IPS-NIHi7 (cell line): ENCODE measurements at regions not wholly inside any gene's neighbourhood (a gene's known extent, or its start where the extent isn't known, plus 50 kb on each side); places are given as distances from the start of the nearest gene placed in this dataset.

Experiments used
- DNase-seq: peaks from one replicate; pipeline ENCODE4 v3.0.0; 2012; ENCODE audit warnings: mixed read lengths; ENCODE audit errors: extremely low spot score

DNA sequence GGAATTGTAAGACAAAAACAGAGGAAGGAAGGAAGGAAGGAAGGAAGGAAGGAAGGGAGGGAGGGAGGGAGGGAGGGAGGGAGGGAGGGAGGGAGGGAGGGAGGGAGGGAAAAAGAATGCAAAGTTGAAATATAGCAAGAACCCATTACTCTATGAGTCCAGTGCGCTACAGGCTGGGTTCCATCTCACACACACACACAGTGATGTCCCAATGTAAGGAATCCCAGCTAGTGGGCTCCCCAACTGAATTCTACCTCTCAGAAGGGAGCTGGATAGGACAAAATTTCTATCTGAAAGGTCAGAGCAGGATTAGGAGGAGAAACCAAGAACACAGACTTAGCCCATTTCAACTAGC lies 173.4 kb downstream of the DAD1 start:
- DNase-seq: no peak

DNA sequence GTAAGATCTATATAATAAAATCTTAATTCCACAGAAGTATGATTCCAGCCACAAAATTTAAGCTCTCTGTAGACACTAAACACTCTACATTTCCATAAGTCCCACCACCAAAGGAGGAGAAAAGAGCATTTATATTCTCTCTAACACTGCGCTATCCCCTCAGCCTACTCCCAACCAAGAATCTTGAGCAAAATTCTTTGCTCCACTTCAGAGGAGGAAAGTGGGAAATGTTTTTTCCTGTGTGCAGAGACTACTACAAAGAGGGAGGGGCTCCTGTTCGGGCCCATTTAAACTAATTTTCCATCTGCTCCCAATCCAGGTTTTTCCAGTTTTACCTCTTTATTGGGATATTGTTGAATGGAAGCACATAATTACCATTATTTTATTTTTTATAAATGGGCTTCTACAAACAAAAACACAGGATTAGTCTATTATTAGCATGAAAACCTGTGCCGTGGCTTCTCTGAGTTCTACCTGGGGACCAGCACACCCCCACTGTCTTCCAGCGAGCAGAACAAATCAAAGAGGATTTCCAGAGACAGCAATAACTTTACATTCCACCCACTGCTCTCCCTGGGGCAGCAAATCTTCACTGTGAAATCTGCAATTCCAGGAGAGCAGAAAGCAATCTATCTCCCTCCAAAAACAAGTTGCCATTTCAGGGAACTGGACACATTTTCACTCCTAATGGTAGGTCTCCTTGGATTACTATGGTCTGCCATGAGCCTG lies 174.0 kb downstream of the DAD1 start:
- DNase-seq: no peak

DNA sequence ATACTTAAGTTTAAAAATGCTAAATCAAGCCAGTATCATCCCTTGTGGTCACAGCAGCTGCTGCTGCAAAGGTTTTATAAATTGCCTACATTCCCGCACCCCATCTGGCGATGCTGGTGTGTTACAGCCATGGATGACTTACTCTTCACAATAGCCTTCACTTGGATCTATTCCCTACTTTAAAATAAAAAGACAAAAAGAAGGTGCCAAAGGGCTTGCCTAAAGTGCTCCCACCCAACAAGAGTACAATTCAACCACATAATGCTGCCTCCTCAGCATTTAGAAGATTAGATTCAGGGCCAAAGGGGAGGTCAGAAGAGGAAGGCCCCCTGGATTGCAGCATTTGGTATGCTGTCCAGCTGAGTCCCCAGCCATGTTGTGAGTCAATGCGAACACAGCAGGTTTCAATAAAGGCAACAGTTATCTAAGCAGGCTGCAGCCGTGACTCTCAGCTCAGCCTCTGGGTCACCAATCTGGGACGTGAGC lies 176.1 kb downstream of the DAD1 start:
- no peak for DNase-seq

DNA sequence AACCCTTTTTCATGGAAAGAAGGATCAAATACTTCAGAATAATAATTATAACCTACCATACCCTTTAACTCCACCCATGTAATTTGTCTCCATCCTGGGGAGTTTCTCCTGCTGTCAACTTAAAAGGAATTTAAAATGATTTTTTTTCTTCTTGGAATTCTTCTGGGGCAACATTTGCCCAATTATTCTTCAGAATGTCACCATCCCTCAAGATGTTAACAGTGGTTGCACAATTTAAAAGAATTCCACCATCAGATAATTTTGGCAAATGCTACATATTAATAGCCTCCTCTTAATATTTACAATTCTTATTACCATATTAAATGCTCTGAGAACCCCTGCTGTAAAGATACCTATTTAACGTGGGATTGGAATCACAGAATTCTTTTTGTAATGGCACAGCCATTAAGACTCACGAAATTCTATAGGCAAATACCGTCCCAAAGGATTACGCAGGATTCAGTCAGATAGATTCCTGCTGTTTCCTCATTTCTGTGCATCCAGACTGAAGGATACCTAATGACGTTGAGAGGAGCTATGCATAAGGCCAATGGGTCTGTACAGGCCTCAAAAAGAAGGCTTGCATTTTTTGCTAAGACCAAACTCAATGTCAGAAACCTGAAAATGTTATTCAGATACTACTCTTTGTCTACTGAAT lies 177.5 kb downstream of the DAD1 start:
- DNase-seq: no peak

DNA sequence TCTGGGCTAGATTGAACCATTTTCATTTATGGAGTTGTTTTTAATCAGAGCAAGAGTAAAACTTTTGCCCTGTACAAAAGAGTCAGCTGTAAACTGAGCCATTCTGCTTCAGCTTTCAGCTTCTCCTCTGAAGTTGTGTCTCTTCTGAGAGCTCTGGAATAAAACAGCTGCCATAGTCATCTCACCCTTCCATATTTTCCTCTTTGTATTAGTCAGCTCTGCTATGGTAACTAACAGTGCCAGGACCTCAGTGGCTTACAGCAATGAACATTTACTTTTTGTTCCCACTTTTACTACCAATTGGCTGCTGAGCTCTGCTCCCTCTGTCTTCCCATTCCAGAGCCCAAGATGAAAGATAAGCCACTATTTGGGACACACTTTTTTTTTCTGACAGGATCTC lies 178.5 kb downstream of the DAD1 start:
- no peak for DNase-seq

DNA sequence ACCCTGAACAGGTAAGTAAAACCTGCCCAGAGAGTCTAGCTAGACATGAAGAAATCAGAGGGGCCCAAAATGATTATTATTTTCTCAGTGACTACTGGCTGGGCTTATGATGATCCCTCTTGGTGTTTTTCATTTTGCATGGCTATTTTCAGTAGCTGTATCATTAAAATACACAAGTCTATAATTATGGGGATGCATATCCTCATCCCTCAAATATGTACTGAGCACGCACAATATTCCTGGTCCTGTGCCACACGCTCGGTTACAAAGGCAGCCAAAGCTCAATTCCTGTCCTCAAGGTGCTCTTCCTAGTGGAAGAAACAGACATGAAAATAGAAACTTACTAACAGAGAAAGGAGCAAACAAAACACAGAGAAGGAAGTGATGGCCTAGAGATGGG lies 180.0 kb downstream of the DAD1 start:
- DNase-seq: no peak

DNA sequence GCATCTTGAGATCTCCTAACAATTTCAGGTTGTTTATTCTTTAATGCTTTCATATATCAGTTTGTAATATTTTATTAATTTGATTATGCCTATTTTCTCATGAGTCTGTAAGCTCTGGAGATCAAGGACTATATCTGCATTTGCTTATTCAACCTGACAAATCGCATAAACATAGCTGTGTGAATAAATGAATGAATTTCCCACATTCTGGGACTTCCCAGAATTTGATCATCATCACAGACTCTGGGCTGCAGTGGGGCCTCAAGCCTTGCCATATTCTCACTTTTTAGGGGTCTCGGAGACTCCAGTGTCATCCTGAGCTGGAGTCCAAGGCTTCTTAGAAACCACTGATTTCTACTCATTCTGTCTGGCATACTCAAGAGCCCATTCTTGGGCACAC lies 180.5 kb downstream of the DAD1 start:
- no peak for DNase-seq

DNA sequence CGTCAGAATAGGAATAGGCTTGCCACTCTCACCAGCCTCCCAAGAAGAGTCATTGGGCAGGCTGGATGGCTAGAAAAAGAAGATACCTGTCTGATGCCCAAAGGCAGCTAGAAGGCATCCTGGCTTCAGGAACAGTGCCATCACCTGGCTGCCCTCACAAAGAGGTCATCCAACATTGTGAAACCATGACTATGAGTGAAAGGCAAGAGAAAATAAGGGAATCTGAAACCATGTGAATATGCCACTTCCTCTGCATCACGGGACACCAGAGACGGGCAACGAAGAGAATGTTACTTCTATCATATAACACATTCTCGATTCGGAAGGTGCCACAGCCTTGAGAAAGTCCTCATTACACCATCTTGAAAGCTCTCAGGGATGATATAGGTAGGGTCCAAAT lies 182.0 kb downstream of the DAD1 start:
- DNase-seq: no peak

DNA sequence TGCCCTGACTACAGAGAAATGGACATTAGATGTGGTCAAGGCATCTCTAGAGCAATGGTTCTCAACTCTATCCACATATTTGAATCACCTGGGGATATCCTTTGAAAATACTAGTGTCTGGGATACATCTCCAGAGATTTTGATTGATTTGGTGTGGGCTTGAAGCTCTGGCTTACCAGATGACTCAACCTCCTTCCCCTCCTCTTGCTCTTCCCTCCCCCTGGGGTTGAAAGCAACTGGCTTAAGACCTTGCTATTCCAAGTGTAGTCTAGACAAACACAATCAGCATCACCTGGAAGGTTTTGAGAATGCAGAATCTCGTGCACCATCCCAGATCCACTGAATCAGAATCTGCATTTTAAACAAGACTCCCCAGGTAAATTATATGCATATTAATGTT lies 183.8 kb downstream of the DAD1 start:
- no peak for DNase-seq

DNA sequence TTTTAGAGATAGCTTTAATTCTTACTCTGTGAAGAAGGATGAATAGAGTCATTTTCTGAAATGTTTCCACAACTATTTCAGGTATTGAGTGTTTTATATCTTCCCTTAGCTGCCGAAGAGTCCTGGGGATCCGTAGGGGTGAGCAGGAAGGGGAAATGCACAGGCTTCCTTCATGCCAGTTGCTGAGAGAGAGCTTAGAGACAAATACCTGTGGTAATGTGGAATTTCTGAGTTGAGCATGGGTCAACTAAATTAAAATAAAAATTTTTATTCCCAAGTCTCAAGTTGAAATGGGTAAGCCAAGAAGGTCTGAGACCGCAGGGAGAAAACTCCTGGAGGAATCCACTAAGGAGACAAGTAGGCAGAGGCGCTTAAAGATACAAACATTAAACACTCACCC lies 185.7 kb downstream of the DAD1 start:
- DNase-seq: no peak

DNA sequence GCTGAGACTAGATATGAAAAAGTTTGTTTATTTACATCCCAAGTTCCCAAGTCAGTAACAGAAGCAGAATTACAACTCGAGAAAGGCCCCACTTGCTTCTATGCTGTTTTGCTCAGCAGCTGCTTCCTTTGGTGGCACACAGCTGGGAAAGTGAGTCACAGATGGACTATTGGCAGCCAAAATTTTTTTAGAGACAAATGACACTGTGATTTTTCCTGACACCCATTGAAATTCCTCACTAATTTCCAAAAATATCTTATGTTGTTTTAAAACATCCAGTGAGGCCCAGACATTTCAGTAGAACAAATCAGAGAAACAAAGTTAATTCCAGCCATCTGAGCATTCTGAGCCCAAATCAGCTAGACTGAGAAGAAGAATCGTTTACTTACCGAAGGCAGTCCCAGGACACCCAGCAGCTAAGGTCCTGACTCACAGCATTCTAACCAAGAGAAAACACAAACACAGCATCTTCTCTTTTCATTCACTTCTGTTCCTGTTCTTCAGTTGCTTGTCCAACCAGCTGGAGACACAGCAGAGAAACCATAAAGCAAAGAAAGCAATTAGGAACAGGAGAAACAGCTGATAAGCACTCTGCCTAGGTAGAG lies 188.3 kb downstream of the DAD1 start:
- no peak for DNase-seq

DNA sequence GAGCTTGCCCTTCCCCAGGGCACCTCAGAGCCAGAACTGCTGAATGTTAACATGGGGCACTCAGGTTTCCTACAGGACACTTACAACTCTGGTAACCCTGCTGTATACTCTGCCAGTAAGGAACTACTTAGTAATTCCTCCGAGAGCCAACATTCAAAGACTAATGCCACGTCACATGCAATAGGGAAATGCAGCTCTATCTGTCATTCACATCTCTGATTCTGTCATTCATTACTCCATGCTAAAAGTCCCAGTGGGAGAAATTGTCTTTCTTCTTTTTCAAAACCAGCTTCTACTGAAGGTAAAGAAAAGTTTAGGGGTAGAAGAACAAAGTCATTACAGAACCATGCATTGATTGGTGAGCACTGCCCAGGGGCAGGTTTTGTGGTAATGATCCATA lies 189.2 kb downstream of the DAD1 start:
- no peak for DNase-seq

DNA sequence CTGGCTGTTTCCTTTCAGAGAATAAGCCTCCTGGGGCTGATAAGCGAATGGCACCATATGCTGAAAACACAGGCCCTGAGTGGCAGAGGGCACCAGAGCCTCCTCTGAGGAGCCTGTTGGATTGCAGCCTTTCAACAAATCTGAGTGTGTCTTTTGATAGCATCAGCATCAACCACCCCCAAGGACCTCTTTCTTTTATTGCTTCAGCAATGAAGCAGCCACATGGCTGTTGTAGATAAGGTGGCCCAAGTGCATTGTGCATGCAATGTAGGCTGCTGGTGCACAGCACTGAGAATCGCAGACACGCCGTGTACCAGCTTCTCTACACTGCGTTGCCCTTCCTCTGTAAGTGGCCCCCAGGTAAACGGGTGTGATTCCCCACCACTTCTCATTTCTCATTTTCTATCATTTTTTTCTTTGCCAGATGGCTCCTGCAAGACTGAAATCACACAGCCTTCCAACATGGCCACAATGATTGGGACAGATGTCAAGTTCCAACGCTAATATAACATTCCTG lies 191.7 kb downstream of the DAD1 start:
- DNase-seq: no peak

DNA sequence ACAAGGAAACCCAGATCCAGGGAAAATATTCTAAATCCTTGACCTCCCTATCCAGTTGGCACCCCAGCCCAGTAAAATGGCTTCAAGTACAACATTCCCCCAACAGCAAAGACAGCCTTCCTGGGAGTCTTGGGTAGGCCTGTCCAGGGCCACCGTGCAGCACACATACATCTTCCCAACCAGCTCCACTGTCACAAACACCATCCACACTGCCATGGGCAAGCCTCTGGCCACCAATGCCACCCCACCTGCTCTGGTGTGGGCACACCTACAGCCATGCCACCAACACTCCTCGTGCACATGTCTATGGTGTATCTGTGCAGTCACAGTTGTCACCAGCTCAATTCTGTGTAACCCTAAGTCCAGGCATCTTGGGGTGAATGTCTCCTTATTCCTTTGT lies 193.2 kb downstream of the DAD1 start:
- no peak for DNase-seq

DNA sequence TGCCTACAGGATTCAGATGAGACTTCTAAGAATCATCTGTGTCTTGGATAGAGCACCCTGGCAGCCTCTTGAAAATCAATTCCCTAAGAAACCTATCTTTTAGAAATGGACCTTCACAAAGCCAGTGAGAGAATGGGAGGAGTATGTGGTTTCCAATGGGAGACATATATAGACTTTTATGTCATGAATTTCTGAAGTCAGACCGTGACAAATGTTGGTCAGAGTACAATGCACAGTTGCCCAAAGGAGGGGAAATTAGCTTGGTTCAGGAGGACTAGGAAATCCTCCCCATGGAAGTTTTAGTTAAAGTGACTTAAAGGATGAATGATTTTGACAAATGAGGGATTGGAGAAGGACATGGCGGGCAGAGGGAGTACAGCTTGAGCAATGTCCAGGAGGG lies 194.4 kb downstream of the DAD1 start:
- DNase-seq: no peak

DNA sequence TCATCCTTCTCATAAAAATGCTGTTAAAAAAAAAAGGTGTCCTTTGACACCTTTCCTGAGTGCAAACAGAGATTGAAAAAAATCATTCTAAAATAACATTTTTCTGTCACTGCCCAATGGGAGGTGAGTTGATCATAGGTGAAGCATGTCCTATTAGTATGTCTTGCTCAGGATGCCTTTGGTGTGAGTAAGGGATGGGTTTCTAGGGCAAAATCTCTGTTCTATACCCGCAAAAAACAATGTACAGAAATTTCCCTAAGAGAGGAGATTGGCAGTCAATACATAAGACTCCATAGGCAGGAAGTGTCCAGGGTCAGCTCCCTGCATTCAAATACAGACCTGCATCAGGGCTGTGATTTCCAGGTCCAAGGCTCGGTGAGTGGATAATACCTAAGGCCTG lies 195.2 kb downstream of the DAD1 start:
- no peak for DNase-seq

DNA sequence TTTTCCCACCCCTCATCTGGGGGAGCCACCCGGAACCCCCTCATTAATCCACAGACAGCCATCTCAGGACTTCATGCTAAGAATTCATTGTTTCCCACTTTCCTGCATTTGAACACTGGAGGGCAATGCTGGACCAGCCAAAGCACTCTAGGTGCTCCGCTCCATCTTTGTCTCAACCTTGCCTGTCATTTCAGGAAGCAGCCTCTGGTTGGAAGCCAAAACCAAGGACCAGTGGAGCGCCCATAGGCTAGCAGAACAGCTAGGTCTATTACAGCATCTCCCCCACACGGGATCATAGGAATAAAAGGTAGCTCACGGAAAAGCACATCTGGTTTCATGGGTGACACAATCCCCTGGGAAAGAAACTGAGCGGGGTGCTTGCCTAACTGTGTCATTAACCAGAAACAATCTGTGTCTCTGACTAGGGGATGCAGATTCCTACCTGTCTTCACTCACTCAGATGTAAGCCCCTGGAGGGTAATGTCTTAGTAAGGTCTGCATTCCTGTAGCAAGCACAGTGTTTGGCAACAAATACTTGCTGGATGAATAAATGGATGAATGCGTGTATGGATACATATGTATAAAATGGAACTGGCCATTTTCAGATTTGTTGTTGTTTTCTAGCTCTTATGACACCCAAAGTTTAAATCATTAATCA lies 197.0 kb downstream of the DAD1 start:
- DNase-seq: peak; percentile 78

DNA sequence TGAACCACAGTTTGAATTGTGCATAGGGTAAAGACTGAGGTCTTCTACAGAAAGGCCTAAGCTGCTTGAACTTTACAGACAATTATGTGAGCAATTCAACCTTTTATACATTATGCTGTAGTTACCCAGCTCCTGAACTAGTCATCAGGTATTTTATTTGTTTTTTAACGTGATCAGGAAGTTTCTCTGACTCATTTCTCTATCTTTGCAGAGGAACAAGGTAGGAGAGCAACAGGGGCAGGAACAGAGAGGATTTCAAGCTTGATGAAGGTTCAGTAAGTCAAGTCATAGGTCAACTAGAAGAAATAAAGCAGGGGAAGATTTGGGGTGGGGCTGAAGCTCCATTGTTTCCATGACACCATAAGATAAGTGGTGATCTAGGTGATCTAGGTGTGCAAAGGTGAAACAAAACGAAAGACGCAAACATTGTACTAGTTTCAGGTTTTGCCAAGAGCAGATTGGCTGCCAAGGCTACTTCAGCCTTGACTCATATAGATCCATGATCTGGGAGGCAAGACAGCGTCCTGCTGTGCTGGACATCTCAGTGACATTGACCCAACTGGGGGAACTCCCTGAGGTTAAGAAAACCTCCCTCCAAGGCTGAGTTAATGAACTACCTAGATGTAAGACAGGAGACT lies 198.1 kb downstream of the DAD1 start:
- DNase-seq: no peak

DNA sequence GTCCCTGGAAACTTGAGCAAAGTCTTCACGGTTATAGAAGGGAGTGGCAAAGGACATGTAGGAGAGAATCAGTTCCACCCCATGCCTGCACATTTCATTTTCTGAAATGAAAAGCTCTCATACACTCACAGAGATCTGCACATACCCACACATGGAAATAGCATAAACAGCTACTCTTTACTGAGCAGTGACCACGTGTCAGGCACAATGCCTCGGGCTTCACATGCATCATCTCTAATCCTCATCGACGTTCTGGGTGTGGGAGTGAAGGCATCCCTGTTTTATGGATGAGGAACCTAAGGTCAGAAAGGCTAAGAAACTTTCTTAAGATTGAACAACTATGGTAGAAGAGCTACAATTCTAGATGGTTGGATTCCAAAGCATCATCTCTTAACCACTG lies 198.8 kb downstream of the DAD1 start:
- DNase-seq: no peak

DNA sequence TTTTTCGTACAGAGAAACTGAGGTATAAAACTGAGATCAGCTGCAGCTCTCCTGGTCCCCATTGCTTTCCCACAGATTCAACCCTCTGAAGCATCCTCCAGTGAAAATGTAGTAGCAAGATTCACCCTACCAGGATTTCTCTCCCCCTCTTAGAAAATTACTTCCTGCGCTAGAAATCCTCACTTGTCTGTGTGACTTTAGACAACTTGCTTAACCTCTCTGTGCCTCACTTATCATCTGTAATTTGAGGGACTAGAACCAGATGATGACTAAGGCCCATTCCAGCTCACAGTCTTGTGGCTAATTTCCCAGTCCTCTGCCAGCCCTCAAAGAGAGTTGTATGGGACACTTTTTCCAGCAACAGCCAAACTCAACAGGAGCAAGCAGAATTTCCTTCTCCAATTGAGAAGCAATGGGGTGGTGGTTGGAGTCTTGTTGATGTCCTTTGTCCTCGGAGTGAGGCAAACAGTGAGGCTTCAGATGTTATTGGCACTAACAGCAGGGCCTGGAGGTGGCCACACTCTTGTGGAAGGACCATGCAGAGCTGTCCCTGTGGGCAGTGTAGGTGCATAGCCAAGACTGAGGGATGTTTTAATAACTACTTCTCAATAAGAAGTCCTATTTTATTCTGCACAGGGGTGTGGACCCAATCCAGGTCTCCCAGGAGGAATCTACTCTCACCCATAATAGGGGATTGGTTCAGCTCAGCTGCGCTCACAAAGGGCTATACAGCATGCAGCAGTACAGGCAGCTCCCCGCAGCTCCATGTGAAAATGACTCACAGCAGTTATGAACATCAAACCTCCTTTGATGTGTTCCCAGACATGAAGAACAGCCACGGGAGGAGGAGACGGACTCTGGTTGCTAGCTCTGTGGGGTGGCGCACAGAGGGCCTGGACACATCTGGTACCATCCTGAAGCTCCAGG lies 200.1 kb downstream of the DAD1 start:
- DNase-seq: no peak

DNA sequence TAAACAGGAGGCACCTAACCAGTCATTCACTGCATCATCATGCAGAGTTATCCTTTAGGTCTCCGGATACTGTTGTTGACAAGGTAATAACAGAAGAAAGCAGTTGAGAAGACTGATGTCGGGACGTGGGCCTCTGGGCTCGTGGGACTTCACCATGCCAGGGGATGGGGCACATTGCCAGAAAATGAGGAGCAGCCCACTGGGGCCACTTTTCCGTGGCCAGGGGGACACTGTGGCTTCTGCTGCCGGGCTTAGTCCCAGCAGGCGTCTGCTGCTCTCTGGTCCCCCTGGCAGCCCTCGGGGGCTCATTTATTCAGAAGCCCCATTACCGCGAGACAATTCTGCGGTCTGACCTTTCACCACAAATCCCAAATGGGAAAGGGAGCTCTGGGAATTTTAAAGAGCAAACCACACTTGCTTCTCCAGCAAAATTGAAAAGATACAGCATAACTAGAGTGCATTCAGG lies 201.2 kb downstream of the DAD1 start:
- no peak for DNase-seq
